AG08396 (cell line): ENCODE measurements at regions not wholly inside any gene's neighbourhood (a gene's known extent, or its start where the extent isn't known, plus 50 kb on each side); places are given as distances from the start of the nearest gene placed in this dataset.
"Not testable (repeated sequence)": the region's sequence is repeated elsewhere in the genome, so short reads cannot be mapped to it uniquely, and the experiment has no call there.

ENCODE experiments used
- DNase-seq: peaks from one replicate; pipeline ENCODE4 v3.0.0; 2012; ENCODE audit warnings: low spot score, mixed read lengths

DNA sequence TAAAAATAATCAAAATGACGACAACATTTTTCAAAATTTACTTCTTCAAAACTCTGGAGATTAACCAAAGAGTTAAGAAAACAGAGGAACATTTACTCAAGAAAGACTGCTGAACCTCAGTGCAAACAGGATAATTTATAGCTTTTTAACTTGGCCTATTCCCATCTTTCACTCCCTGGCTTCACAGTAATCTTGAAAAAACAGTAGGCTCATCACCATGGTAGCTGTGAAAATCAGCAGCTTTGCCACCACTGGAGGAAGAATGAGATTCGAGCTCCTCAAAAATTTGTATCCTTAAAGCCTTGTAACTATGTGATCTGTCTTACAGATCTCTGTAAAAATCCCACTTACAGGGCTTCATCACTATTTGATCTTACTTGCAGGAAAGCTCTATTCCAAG lies 447.7 kb upstream of the CTSO start:
- no peak for DNase-seq

DNA sequence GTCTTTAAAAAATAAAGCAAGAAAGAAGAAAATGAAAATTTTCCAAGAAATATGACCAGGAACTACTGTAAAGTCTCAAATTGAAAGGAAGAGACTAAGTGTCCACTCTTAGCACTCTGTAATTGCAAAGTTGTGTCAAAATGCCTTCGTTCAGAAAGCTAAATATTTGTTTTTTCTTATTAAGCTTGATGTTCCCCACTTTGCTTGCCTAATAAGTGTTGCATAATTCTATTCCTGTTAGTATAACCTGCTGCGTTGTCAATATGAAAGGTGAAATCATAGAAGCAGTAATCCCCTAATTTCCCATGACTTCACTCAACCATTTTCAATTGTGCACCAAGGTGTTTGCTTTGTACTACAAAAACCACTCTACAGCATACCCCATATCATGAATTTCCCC lies 442.9 kb upstream of the CTSO start:
- no peak for DNase-seq

DNA sequence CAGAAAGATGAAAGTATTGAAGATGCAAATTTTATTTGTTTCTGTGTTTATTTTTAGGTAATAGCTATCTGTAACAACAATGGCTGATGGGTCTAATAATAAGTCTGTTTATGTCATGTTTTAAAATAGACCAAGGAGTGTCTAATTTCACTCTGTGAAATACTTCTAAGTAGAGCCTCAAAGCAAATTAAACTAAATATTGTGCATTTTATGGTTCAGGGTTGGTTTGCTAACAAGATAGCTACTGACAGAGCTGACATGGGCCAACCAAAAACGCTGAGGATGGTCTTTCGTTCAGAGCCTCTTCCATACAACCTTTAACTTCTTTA lies 437.6 kb upstream of the CTSO start:
- DNase-seq: no peak

DNA sequence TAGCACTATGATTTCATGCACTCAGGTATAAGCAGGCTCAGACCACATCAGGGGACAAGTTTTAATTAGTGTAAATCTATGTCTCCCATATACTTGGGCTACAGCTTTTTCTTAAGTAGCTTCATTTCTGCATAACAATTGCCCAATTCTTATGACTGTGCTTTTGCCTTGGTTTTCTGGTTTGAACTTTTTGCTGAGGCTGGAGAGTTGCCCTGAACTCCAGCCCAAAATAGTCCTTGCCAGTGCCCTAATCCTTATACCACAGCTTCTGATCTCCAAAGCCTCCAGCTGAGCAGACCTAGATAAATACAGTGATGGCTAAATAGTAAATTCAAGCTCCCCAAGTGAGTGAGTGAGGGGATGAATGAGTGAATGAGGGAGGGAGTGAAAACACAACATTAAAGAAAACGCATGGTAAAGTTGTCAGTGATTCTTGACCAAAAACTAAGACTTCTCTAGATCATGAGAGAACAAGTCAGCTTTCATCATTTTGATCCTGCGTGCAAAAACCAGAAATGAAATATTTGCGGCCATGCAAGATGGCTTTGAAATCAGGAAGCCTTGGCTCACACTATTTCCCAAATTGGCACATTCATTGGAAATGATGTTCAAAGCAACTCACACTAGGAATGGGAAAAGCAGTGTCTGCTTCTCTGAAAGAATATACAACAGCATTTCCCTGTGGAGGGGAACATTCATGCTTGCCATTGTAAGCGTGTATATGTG lies 437.1 kb upstream of the CTSO start:
- DNase-seq: no peak

DNA sequence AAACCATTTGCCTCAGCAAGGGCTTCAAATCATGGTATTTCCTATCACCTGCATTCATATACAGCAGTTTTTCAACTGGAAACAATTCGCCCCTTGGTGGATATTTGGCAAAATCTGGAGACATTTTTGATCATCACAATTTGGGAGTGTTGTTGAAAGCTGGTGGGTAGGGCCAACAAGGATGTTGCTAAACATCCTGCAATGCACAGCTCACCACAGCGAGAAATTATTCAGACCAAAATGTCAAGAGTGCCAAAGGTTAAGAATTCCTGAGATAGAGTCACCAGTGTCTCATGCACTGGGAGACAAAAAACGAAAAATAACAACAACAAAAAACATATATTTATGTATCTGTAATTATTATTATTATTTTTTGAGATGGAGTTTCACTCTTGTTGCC lies 435.2 kb upstream of the CTSO start:
- DNase-seq: no peak

DNA sequence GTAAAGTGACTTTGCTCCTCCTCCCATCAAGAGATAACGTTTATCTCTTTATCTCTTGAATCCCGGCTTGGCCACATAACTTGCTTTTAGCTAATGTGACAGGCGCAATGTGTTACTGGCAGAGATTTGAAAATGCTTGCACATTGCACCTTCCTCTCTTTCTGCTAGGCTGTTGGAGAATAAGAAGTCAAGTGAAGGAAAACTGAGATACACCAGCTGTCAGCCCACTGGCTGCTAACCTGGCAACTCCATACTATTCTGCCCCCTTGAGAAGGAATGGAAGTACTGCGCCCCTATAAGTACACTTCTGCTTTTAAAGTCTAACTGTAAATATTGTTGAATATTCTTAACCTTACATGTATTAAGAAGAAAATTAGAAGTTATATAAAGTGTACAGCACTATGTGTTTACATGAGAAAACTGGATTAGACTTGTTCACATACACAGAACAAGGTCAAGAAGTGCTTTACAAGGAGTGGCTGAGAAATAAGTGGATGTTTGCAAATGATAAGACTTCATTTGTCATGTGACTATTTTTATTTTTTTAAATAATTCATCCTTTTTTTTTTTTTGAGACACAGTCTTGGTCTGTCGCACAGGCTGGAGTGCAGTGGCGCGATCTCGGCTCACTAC lies 424.5 kb upstream of the CTSO start:
- DNase-seq: peak; percentile 58

DNA sequence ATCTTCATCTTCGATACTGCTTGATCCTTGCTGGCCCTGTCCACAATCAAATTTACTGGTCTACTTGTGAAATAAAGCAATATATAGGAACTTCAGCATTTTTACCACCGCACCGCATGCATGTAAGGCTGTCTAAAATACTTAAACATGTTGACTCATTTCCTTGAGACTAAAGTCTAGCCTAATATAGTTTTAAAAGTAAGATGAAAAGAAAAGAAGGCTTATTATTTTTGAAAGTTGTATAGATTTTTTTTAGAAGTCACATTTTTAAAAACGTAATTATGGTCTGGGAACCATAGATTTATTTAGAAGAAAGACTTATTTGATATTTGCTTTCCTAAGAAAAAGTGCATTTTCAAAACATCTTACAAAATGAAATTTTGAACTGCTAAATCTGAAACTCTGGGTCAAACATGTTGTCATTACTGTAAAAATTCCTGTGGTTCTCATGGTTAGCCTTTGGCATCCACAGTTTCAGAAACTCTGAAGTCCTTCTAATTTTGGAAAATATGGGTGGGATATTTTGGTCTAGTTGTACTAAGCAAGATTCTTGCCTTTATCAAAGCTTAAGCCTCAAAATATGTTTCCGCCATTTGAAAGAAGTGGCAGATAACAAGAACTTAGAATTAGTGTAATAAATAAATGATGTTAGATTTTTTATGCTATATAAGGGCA lies 423.5 kb upstream of the CTSO start:
- DNase-seq: peak; percentile 18

DNA sequence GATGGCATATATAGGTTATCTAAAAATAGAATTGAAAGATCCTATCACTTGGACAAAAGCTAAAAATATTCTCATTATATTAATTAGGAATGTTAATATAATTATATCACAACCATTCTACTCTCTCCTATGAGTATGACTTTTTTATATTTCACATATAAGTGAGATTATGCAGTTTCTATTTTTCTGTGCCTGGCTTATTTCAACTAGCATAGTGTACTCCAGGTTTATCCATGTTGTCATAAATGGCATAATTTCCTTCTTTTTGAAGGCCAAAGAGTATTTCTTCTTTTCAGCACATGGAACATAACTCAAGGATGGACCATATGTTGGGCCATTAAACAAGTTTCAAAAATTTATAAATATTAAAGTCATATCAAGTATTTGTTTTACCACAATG lies 421.2 kb upstream of the CTSO start:
- DNase-seq: no peak

DNA sequence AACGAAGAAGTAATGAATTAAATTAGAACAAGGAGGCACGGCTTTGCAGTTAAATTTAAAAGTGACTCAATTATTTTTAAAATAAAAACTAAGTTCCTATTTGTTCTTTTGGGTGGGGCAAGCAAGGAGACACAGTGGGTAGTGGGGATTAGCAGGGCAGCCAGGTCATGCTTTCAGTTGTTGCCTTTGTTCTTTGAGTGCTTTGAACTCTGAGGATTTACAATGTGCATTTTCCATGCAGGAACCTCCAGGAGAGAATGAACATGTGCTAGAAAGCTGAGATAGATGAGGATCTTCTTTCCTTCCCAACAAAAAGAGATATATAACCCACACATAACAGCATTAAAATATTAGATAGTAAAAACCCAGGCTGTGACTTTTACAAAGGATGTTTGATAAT lies 420.4 kb upstream of the CTSO start:
- no peak for DNase-seq

DNA sequence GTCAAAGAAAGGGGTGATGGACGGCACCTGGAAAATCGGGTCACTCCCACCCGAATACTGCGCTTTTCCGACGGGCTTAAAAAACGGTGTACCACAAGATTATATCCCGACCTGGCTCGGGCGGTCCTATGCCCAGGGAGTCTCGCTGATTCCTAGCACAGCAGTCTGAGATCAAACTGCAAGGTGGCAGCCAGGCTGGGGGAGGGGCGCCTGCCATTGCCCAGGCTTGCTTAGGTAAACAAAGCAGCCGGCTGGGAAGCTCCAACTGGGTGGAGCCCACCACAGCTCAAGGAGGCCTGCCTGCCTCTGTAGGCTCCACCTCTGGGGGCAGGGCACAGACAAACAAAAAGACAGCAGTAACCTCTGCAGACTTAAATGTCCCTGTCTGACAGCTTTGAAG lies 413.8 kb upstream of the CTSO start:
- DNase-seq: not testable (repeated sequence)

DNA sequence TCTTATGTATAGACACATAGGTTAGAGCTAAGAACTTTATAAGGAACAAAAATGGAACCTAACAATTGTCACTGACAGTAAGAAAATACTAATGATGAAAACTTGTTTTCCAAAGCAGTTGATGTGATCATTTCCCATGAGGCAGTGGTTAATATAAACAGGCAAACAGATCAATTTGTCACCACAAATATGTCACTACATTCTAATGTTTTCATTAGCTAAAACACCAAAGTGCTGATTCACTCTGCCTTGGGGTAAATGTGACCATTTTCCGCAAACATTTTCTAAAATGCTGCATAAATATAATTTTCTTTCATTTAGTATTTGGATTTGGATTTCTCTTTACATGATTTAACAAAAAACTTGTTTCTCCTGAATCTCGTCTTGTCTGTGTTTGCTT lies 408.9 kb upstream of the CTSO start:
- DNase-seq: no peak

DNA sequence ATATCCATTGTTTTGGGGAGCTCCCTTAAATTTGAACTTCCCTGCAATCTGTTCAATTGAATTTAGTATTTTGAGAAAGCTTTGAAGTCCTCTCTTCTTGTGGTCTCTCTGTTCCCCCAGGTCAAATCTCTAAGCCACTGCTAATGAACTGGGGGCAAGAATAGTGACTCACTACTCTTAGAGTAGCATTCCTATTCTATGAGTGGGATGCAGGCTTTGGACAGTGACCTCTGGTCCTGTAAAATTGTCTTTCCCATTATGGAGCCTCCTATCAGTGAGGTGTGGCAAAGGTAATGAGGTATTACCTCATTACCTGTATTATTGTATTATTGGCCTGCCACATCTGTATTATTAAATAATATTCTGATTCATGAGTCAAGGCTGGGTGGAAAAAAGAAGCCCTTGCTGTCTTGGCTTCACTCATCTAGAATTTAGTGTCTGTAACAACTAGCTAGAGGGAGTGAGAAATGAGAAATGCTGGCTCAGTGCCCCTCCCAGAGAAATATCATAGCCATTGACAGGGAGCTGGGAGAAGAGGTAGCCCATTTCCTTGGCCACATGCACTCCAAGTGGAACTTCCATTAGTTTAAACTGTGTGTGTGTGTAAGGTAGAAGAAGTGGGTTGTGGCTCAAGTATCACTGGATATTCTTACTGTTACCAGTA lies 393.9 kb upstream of the CTSO start:
- DNase-seq: peak; percentile 7

DNA sequence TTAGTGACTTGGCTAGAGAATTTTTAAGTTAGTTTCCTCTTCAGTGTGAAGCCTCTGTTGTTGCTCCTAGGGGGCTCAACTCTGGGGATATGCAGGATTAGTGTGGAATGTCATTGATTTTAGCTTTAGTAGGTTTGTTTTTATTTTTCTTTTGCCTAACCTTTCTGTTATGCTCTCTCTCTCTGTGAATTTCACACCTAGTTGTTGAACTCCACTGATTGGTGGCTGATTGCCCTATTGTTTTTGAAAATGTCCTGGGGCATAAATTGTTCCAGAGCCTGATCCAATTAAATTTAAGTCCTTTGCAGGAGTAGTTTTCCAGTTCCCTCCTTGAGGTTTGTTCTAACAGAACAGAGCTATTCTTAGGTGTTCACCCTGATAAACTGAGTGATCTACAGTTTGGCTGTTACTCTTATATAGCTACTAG lies 393.3 kb upstream of the CTSO start:
- DNase-seq: no peak

DNA sequence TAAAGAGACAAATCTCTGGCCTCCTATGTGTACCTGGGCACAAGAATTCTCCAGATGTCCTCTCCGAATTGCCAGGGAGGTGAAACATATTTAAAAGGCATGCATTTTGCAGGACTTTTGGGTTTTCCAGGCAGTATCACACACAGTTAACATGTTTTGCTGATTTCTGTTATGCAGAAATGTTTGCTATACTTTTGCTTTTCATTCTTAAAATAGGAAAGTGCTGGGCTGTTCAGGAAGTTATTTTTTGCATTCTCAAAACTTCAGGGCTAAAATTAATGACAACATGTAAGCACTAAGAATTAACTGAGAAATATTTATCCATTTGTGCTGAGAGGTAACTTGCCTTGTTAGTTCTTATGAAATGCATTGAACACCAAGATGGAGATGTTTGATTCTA lies 390.7 kb upstream of the CTSO start:
- DNase-seq: no peak

DNA sequence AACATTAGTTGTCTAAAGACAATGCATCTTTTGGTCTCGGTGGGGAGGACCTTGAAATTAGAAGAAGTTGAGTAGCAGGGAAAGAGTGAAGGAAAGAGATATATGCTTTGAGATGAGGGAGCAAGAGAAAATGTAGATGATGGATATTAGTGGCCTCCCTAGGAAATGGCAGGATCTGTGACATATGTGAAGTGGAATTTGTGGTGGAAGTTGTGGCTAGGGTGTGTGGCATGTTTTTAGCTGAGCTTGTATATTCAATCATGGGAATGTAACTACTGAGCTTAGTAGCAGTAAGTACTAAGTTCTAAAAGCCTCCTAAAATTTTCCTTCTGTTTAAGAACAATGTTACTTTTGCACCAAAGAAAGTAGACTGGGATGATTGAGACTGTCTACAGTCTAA lies 382.8 kb upstream of the CTSO start:
- DNase-seq: no peak

DNA sequence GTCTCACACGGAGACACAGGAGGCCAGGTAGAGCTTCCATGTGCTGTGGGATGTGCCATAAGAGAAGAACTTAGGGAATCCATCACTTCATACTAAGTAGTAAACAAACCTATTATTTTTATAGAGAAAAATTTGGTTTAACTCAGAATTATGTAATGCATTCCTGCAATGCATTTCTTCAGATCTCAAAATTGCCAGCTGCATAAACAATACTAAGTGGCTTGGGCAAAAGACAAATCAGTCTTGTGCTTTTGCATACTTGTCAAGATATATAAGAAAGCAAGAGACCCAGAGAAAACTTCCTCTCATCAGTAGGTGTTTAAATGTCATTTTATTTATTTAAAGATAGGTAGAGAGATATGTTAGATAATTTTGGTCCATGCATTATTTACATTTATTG lies 382.1 kb upstream of the CTSO start:
- no peak for DNase-seq

DNA sequence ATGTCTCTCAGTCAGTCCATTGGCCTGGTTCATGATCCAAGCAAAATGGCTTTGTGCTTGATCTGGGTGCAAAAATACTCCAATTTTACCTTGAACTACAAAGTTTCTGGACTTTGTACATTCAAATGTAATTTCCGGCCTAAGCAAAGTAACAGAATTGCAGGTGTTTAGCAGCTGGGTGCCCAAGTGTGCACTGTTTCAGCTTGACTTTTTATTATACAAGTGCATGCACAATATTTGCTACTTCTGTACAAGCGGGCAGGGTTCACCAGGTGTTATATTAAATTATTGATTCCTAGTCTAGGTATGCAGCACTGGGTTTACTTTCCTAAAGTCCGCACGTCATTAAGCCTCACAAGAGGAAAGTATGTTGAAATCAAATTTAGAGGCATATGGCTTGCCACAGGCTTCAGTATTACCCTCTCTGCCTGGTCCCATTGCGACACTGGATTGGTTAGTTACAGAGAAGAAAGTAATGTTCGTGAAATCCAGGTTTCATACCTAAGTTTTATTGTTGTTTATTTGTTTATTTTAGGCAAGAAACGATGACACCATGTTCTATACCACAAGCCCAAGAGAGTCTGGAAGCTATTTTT lies 376.9 kb upstream of the CTSO start:
- no peak for DNase-seq

DNA sequence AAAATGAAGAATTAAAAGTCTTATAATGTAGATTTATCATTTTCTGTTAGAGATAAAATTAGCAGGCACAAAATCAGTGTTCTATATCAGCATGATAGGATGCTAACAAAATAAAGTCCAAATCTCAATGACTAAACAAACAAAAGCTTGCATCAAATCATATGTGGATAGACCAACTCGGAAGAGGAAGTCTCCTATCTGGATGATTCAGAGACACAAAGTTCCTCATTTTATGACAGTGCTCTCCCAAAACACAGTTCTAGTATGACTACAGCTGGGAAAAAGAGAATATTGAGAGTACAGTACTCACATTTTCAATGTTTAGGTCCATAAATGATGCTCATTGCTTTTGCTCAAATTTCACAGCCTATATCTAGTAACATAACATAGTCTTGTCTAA lies 376.1 kb upstream of the CTSO start:
- no peak for DNase-seq

DNA sequence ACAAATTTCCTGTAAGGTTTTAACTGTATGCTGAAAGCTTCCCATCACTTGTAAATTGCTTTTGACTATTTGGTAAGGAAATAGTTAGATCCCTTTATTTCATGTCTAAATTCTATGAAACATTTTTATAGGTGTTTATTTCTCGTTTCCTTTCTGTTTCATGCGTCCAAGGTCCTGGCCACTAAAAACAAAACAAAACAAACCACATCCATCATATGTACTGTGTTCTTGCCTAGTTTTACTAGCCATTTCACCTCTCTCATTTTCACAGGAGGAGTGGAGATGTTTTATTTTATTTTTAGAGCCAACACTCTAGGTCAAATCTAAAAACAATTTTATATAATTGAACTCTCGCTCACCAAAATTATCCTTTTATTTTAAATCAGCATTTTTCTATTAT lies 375.2 kb upstream of the CTSO start:
- DNase-seq: no peak

DNA sequence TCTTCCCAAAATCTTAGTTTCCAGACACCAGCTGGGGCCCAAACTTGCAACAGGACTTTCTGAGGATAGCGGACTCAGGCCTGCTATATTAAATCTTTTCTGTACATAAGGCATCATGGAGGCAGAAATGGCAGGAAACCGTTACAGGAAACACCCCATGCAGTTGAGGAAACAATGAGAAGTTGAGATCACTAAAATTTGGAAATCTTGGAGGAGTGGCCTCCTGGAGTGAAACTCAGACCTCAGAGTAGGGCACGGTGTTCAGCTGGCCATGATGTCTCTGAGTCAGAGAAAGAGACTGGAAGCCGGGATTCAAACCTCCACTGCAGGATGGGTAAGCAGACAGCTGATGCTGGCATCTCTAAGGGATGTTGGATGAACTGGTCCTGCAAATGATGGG lies 372.6 kb upstream of the CTSO start:
- no peak for DNase-seq

DNA sequence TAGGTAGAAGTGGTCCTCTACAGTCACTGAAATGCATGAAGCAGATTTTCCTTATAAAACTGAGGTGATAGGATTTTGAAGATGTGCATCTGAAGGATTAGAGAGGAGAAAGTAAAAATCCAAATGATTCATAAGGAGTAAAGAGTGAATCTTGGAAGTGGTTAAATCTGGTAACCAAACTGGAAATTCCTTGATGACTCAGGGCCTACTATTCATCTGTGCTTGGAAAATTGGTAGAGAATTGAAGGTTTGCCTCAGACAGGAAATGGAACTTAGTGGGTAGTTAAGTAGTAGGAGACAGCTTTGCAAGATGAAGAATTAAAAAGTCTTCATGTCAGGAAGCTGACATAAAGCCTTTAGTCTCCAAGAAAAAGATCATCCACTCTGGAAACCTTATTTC lies 368.9 kb upstream of the CTSO start:
- DNase-seq: peak; percentile 13

DNA sequence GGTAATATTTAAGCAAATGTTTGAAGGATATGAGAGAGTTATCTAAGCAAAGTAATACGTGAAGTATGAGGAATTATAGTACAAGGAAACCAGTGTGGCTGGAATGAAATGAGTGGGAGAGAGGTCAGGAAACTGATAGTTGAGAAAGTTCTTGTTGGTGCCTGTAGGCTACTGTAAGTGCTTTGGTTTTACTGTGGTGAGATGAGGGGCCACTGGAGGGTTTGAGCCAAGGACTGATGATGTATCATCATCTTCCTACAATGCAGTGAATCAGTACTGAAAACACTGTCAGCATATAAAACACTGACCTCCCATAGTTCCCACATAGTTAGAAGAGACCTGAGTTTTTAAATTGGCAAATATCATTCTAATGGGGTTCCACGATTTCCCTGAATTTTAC lies 367.5 kb upstream of the CTSO start:
- peak; percentile 5 for DNase-seq

DNA sequence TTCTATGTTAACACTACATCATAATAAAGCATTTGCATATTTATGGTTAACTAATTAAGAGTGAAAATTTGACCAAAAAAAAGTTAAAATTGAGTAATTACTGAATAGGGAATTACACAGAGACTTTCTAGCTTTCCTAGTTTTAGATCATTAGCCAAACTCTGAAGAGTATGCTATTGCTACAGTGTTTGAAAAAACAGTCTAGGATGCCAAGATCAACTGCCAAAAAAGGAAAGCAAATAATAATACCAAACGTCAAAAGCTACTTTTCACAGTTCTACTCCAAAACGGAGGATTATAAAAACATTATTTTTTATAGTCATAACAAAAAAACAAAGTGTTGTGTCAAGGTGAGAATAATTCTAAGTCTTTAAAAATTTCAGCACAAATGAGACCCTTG lies 359.8 kb upstream of the CTSO start:
- DNase-seq: no peak
